ENCODE measurements at regions not wholly inside any gene's neighbourhood (a gene's known extent, or its start where the extent isn't known, plus 50 kb on each side); places are given as distances from the start of the nearest gene placed in this dataset.

DNA sequence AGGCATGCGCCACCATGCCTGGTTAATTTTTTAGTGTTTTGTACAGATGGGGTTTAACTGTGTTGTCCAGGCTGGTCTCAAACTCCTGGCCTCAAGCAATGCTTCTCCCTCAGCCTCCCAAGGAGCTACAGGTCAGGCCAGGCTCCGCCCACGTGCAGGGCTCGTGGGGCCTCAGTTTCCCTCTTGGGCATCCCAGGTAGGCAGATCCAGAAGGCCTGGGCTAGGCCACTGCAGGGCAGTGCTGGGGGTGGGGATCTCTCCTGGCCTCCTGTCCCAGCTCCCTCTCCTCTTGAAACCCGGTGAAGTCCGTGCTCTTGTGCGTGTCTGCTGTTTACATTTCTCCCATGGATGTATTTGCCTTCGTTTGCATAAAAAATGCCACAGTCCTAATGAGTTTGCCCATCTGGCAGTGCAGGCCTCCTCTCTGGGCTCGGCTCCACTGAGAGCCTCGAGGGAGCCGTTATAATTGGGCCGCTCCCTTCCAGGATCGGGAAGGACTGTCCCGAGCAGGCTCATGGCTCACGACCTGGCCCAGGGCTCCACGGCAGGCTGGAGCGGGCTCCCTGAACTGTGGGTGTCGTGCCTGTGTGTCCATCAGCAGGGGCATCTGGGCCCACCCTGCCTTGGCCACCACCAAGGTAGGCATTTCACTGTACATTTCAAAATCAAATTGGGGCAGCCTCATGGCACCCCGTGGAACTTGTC is 52.6 kb upstream of the RUFY1 start:
- TF ChIP-seq EZH2 (IDR thresholded peaks at IDR 0.05; ENCODE audit: borderline replicate concordance, low read depth, low read length, severe bottlenecking) (no peak), MYC (IDR thresholded peaks at IDR 0.05; ENCODE audit: low read depth, low read length) (no peak)
- TF ChIP-seq, protein P1, sequence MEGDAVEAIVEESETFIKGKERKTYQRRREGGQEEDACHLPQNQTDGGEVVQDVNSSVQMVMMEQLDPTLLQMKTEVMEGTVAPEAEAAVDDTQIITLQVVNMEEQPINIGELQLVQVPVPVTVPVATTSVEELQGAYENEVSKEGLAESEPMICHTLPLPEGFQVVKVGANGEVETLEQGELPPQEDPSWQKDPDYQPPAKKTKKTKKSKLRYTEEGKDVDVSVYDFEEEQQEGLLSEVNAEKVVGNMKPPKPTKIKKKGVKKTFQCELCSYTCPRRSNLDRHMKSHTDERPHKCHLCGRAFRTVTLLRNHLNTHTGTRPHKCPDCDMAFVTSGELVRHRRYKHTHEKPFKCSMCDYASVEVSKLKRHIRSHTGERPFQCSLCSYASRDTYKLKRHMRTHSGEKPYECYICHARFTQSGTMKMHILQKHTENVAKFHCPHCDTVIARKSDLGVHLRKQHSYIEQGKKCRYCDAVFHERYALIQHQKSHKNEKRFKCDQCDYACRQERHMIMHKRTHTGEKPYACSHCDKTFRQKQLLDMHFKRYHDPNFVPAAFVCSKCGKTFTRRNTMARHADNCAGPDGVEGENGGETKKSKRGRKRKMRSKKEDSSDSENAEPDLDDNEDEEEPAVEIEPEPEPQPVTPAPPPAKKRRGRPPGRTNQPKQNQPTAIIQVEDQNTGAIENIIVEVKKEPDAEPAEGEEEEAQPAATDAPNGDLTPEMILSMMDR (IDR thresholded peaks at IDR 0.05; ENCODE audit: extremely low read depth in 1 of 2, insufficient read depth in 1 of 2, low read depth in 1 of 2, low read length in 2 of 2) = no peak

All from endothelial cell of umbilical vein (primary cell).